ENCODE measurements at regions not wholly inside any gene's neighbourhood (a gene's known extent, or its start where the extent isn't known, plus 50 kb on each side); places are given as distances from the start of the nearest gene placed in this dataset.

- no peak for DNase-seq (ENCODE audit: low read depth)
These were observed 72.9 kb upstream of the HK2 start for GRCh38 chr2:74760875-74761630.

- no peak for DNase-seq (ENCODE audit: low read depth)
These were observed 71.1 kb upstream of the HK2 start for GRCh38 chr2:74762789-74763188.

GRCh38 chr2:74763962-74764428 lies 69.9 kb upstream of the HK2 start:
- no peak for DNase-seq (ENCODE audit: low read depth)

- no peak for DNase-seq (ENCODE audit: low read depth)
These were observed 69.3 kb upstream of the HK2 start for GRCh38 chr2:74764429-74765272.

- no peak for DNase-seq (ENCODE audit: low read depth)
These were observed 67.1 kb upstream of the HK2 start for GRCh38 chr2:74766780-74767179.

- DNase-seq (ENCODE audit: low read depth), result no peak
These were observed 66.3 kb upstream of the HK2 start for GRCh38 chr2:74767618-74768017.

- no peak for DNase-seq (ENCODE audit: low read depth)
These were observed 65.5 kb upstream of the HK2 start for GRCh38 chr2:74768401-74768914.

GRCh38 chr2:74772046-74772445 lies 61.9 kb upstream of the HK2 start:
- DNase-seq (ENCODE audit: low read depth), result no peak

GRCh38 chr2:74777161-74777900 lies 56.6 kb upstream of the HK2 start:
- no peak for DNase-seq (ENCODE audit: low read depth)

- no peak for DNase-seq (ENCODE audit: low read depth)
These were observed 55.3 kb upstream of the HK2 start for GRCh38 chr2:74778381-74779264.

GRCh38 chr2:74779265-74779558 lies 54.7 kb upstream of the HK2 start:
- no peak for DNase-seq (ENCODE audit: low read depth)

- DNase-seq (ENCODE audit: low read depth), result no peak
These were observed 54.3 kb upstream of the HK2 start for GRCh38 chr2:74779587-74780135.
